Small intestine (tissue), 7 donors: ENCODE measurements at regions not wholly inside any gene's neighbourhood (a gene's known extent, or its start where the extent isn't known, plus 50 kb on each side); places are given as distances from the start of the nearest gene placed in this dataset.

Source experiments
- DNase-seq, 2 donors: peaks; one replicate each; pipeline versions ENCODE4 v3.0.0 to v3.0.0-alpha.2; 2013
- FAIRE-seq: peaks from 2 replicates; lab custom pipeline; 2012; peaks lifted over from hg19 to GRCh38; lab: Jason Lieb, UNC
- H3K27ac ChIP-seq, 3 donors: one replicate each; pipeline ENCODE4 v1.5.1; 2013; ENCODE audit warnings: low read length in 2 of 3, mild to moderate bottlenecking in 2 of 3, control low read depth in 1 of 3, inconsistent platforms in 1 of 3, low read depth in 1 of 3, moderate library complexity in 1 of 3
- H3K27me3 ChIP-seq, 3 donors: one replicate each; pipeline ENCODE4 v1.6.1; 2013; ENCODE audit warnings: low read length in 3 of 3, inconsistent platforms in 1 of 3; ENCODE audit not compliant: control insufficient read depth in 3 of 3, insufficient read depth in 3 of 3
- H3K36me3 ChIP-seq, 3 donors: one replicate each; pipeline ENCODE4 v1.6.1; 2013; ENCODE audit warnings: low read length in 3 of 3, inconsistent platforms in 1 of 3, low read depth in 1 of 3, mild to moderate bottlenecking in 1 of 3, moderate library complexity in 1 of 3; ENCODE audit not compliant: control insufficient read depth in 3 of 3, insufficient read depth in 2 of 3
- H3K4me1 ChIP-seq, 3 donors: one replicate each; pipeline ENCODE4 v1.6.1; 2013; ENCODE audit warnings: low read length in 2 of 3, inconsistent platforms in 1 of 3, low read depth in 1 of 3, mild to moderate bottlenecking in 1 of 3, moderate library complexity in 1 of 3; ENCODE audit not compliant: control insufficient read depth in 3 of 3, insufficient read depth in 2 of 3
- H3K4me3 ChIP-seq, 3 donors: one replicate each; pipeline ENCODE4 v1.5.1; 2013; ENCODE audit warnings: low read length in 3 of 3, control low read depth in 1 of 3, inconsistent platforms in 1 of 3, low read depth in 1 of 3, mild to moderate bottlenecking in 1 of 3, moderate library complexity in 1 of 3
- H3K9me3 ChIP-seq, 2 donors: one replicate each; pipeline ENCODE4 v1.6.1; 2013; ENCODE audit warnings: low read depth in 1 of 2, low read length in 1 of 2; ENCODE audit not compliant: control insufficient read depth in 2 of 2, insufficient read depth in 1 of 2
- WGBS, 3 donors: extraction: QIAGEN DNeasy Blood & Tissue Kit; methylation state at CpG; one replicate each; pipeline ENCODE4 v1.1.7; 2013; 5-methylcytosine and 5-hydroxymethylcytosine counted together
- donor health status: healthy with polysubstance abuse.
- donor health status: control.
- donor health status: control.
- donor health status: Bipolar disorder and iron deficiency.
- donor health status: healthy.

- 70 to 81% (median 80%) methylated on average over 7 of the region's 7 CpGs for WGBS, 3 donors
- Histone ChIP-seq H3K4me1 (no peaks in the 10 kb centered on the region), H3K27me3 (peaks cover 0 to 5% (median 4%) of the 10 kb centered on the region in 3 donors), H3K9me3 (no peaks in the 10 kb centered on the region), H3K36me3 (no peaks in the 10 kb centered on the region), H3K4me3 (no peak overlapping the region), H3K27ac (no peak overlapping the region)
- no peak for DNase-seq
- no peak for FAIRE-seq
Measured at GRCh38 chr17:73773702-73774101, 129.5 kb upstream of the SDK2 start.

DNA sequence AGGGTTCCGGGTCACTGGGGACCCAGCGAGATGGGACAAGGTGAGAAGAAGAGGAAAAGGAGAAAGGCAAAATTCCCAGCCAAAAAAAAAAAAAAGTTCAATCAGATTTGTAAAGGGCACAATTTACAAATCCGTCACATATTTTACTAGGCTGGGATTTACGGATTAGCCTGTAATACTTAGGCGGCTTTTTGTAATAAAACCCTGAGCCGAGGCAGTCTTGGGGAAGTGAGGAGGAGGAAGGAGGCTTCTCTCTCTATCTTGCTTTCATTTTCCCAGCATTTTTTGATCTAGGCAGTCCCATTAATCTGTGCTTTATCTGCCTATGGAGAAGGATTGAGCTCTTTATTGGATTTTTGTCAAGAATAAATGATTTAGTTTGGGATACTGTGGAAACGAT lies 130.6 kb upstream of the SDK2 start:
- WGBS, 3 donors: 61 to 67% (median 62%) methylated on average over 7 of the region's 7 CpGs
- no peak for FAIRE-seq
- H3K9me3 ChIP-seq: no peaks in the 10 kb centered on the region
- no peak for DNase-seq
- no peaks in the 10 kb centered on the region for H3K4me1 ChIP-seq
- H3K4me3 ChIP-seq: no peak overlapping the region
- H3K27ac ChIP-seq: no peak overlapping the region
- H3K36me3 ChIP-seq: no peaks in the 10 kb centered on the region
- peaks cover 0 to 5% (median 2%) of the 10 kb centered on the region in 3 donors for H3K27me3 ChIP-seq

DNA sequence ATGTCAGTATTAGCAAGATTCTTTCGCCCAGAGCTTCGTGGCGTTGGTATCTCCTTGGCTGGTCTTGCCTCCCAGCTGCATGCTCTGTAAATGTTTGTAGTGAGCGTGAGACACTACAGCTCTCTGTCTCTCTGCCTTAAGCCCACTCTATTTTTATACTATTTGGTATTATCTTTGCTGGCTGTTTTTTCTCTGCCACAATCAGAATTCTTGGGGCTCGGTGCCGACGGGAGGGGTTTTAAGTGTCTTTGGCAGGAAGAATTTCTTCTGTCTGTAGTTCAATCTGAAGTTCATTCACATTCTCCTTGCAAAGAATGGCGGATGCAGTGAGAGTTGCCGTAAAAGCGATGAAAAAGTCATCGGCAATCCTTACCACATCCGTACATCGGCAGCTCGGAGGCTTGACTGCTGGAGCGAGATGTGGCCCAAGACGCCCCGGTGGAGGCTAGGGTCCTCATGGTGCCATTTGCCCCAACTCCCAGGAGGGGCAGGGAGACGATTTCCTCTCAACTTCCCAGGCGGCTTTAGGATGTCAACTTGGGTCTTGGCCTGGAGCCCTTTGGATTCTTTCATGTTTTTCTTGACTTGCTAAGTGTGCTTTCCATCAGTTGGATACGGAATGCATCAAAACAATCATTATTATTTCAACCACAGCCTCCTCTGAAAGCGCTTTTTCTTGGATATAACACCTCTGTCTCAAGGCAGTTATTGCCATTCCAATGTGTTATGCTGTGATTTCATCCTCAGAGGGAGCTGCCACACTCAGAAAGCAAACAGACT lies 132.3 kb upstream of the SDK2 start:
- DNase-seq (no peak), FAIRE-seq (no peak)
- H3K4me1 ChIP-seq: no peaks in the 10 kb centered on the region
- no peak overlapping the region for H3K4me3 ChIP-seq
- no peak overlapping the region for H3K27ac ChIP-seq
- 73 to 91% (median 88%) methylated on average over 21 of the region's 21 CpGs for WGBS, 3 donors
- H3K36me3 ChIP-seq: no peaks in the 10 kb centered on the region
- H3K27me3 ChIP-seq: peaks cover 0 to 6% (median 5%) of the 10 kb centered on the region in 3 donors
- no peaks in the 10 kb centered on the region for H3K9me3 ChIP-seq

DNA sequence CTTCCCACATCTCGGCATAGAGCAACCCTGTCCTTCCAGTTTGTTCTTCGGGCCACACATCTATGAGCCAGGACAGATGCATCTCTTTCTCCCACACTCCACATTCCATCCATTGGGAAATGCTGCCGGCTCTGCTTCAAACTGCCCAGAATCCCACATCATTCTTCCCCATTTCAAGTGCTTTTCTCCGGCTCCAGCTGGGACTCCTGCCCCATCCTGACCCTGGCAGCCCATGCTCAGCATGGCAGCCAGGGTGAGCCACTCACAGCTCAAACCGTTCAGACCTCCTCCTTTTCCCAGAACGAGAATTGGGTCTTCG lies 132.8 kb upstream of the SDK2 start:
- no peak overlapping the region for H3K27ac ChIP-seq
- H3K9me3 ChIP-seq: no peaks in the 10 kb centered on the region
- H3K4me3 ChIP-seq: no peak overlapping the region
- DNase-seq: no peak
- no peaks in the 10 kb centered on the region for H3K4me1 ChIP-seq
- WGBS, 3 donors: 56 to 66% (median 65%) methylated on average over 7 of the region's 7 CpGs
- FAIRE-seq: no peak
- H3K36me3 ChIP-seq: no peaks in the 10 kb centered on the region
- H3K27me3 ChIP-seq: peaks cover 0 to 6% (median 5%) of the 10 kb centered on the region in 3 donors

GRCh38 chr17:73782231-73782630 lies 138.0 kb upstream of the SDK2 start:
- FAIRE-seq (no peak), DNase-seq (no peak)
- 16 to 44% (median 31%) methylated on average over 6 of the region's 6 CpGs for WGBS, 3 donors
- H3K36me3 ChIP-seq: no peaks in the 10 kb centered on the region
- H3K4me1 ChIP-seq: peaks cover 0 to 3% (median 2%) of the 10 kb centered on the region in 3 donors
- no peak overlapping the region for H3K4me3 ChIP-seq
- H3K27me3 ChIP-seq: peaks cover 0 to 4% (median 0%) of the 10 kb centered on the region in 3 donors
- no peaks in the 10 kb centered on the region for H3K9me3 ChIP-seq
- no peak overlapping the region for H3K27ac ChIP-seq

- peaks cover 0 to 4% (median 0%) of the 10 kb centered on the region in 3 donors for H3K27me3 ChIP-seq
- DNase-seq: no peak
Measured at GRCh38 chr17:73782641-73783381, 138.6 kb upstream of the SDK2 start.

DNA sequence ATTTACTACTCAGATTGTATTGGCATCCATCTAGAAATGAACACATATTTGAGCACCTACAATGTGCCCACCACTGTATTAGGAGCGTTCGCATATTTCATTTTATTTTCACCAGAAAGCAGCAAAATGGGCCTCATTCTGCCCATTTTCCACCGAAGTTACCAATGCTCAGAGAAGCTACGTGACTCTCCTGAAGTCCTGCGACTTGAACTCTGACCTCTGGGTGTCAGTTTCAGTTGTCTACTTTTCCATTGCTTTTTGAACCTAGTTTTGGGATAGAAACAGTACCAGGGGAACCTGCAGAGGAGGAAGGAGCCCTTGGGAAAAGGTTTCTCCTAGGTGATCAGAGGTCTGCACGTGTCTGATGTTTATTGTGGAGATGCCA lies 139.1 kb upstream of the SDK2 start:
- Histone ChIP-seq H3K27me3 (peaks cover 0 to 4% (median 0%) of the 10 kb centered on the region in 3 donors), H3K27ac (no peak overlapping the region), H3K4me1 (peaks cover 0 to 3% (median 2%) of the 10 kb centered on the region in 3 donors), H3K4me3 (no peak overlapping the region), H3K36me3 (no peaks in the 10 kb centered on the region), H3K9me3 (no peaks in the 10 kb centered on the region)
- 46 to 74% (median 58%) methylated on average over 6 of the region's 6 CpGs for WGBS, 3 donors
- FAIRE-seq (no peak), DNase-seq (no peak)

More at GRCh38 chr17:73782641-73783381, 138.6 kb upstream of the SDK2 start:
- WGBS, 3 donors: 48 to 71% (median 59%) methylated on average over 11 of the region's 11 CpGs
- no peaks in the 10 kb centered on the region for H3K36me3 ChIP-seq
- H3K4me3 ChIP-seq: no peak overlapping the region
- no peak for FAIRE-seq
- H3K9me3 ChIP-seq: no peaks in the 10 kb centered on the region
- H3K27ac ChIP-seq: no peak overlapping the region
- peaks cover 0 to 3% (median 2%) of the 10 kb centered on the region in 3 donors for H3K4me1 ChIP-seq

DNA sequence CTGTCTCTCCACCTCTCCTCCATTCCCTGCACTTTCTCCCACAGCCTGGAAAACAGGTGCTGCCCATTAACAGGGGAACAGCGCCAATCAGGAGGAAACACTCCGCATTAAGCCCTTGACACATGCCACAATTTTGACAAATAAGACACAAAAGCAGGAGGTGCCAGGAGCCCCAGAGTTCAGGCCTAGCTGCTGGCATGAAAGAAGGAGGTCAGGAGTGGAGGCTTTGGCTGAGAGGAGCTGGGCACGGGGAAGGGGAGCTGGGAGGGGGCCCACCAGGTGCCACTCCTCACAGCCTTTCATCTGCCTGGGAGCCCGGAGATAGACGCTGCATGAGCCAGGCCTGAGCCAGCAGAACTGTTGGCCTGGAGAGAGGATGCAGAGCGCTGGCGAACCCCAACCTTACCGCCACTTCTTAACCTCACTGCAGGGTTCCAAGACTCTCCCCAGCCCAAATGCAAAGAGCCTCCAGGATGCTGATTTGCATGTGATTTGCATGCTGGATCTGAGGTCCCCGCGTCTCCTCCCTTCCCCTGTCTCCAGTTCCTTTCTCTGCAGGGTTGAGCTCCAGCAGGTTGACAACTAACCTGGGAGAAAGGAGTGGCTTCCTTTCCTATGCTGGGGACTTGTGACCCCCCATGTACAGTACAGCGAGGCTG lies 139.8 kb upstream of the SDK2 start:
- H3K27me3 ChIP-seq: peaks cover 0 to 4% (median 0%) of the 10 kb centered on the region in 3 donors
- H3K9me3 ChIP-seq: no peaks in the 10 kb centered on the region
- H3K4me3 ChIP-seq: no peak overlapping the region
- no peak for FAIRE-seq
- WGBS, 3 donors: 75 to 86% (median 84%) methylated on average over 11 of the region's 11 CpGs
- no peaks in the 10 kb centered on the region for H3K36me3 ChIP-seq
- no peak for DNase-seq
- peaks cover 0 to 3% (median 2%) of the 10 kb centered on the region in 3 donors for H3K4me1 ChIP-seq
- H3K27ac ChIP-seq: no peak overlapping the region
